Duodenal mucosa (tissue), 2 donors: ENCODE measurements at regions not wholly inside any gene's neighbourhood (a gene's known extent, or its start where the extent isn't known, plus 50 kb on each side); places are given as distances from the start of the nearest gene placed in this dataset.

Source experiments
- H3K27ac ChIP-seq: one replicate; pipeline ENCODE4 v1.7.0; 2013; ENCODE audit warnings: low read depth, low read length
- H3K27me3 ChIP-seq, 2 donors: one replicate each; pipeline ENCODE4 v1.7.0; 2013; ENCODE audit warnings: low read length in 2 of 2, control low read depth in 1 of 2; ENCODE audit not compliant: insufficient read depth in 2 of 2, control insufficient read depth in 1 of 2
- H3K36me3 ChIP-seq, 2 donors: one replicate each; pipeline ENCODE4 v1.7.0; 2013; ENCODE audit warnings: low read length in 2 of 2, control low read depth in 1 of 2; ENCODE audit not compliant: insufficient read depth in 2 of 2, control insufficient read depth in 1 of 2
- H3K4me1 ChIP-seq, 2 donors: one replicate each; pipeline ENCODE4 v1.7.0; 2013; ENCODE audit warnings: low read length in 2 of 2, control low read depth in 1 of 2; ENCODE audit not compliant: insufficient read depth in 2 of 2, control insufficient read depth in 1 of 2
- H3K4me3 ChIP-seq, 2 donors: one replicate each; pipeline ENCODE4 v1.7.0; 2013; ENCODE audit warnings: low read length in 2 of 2, low read depth in 1 of 2
- H3K9ac ChIP-seq, 2 donors: one replicate each; pipeline ENCODE4 v1.7.0; 2013; ENCODE audit warnings: low read length in 2 of 2, low read depth in 1 of 2
- H3K9me3 ChIP-seq, 2 donors: one replicate each; pipeline ENCODE4 v1.7.0; 2013; ENCODE audit warnings: low read length in 2 of 2, control low read depth in 1 of 2; ENCODE audit not compliant: control insufficient read depth in 1 of 2

- Histone ChIP-seq H3K4me3 (no peak overlapping the region), H3K4me1 (no peaks in the 10 kb centered on the region), H3K9me3 (peaks cover 0 to 5% of the 10 kb centered on the region in 2 donors)
These were observed 340.2 kb upstream of the NOVA1 start for GRCh38 chr14:26938054-26938453.

GRCh38 chr14:26939755-26940154 lies 341.9 kb upstream of the NOVA1 start:
- H3K27me3 ChIP-seq, result no peaks in the 10 kb centered on the region
- no peak overlapping the region for H3K27ac ChIP-seq
- H3K36me3 ChIP-seq, result no peaks in the 10 kb centered on the region
- peaks cover 0 to 9% of the 10 kb centered on the region in 2 donors for H3K9me3 ChIP-seq
- H3K4me1 ChIP-seq, result no peaks in the 10 kb centered on the region
- H3K9ac ChIP-seq, result no peak overlapping the region
- no peak overlapping the region for H3K4me3 ChIP-seq

More at GRCh38 chr14:26938054-26938453, 340.2 kb upstream of the NOVA1 start:
- Histone ChIP-seq H3K36me3 (no peaks in the 10 kb centered on the region), H3K9ac (no peak overlapping the region), H3K27me3 (no peaks in the 10 kb centered on the region), H3K27ac (no peak overlapping the region)

GRCh38 chr14:26941521-26941920 lies 343.7 kb upstream of the NOVA1 start:
- H3K36me3 ChIP-seq, result no peaks in the 10 kb centered on the region
- H3K9ac ChIP-seq, result no peak overlapping the region
- H3K9me3 ChIP-seq, result peaks cover 0 to 9% of the 10 kb centered on the region in 2 donors
- no peaks in the 10 kb centered on the region for H3K27me3 ChIP-seq
- H3K27ac ChIP-seq, result no peak overlapping the region
- H3K4me1 ChIP-seq, result no peaks in the 10 kb centered on the region
- no peak overlapping the region for H3K4me3 ChIP-seq

GRCh38 chr14:26947265-26947664 lies 349.4 kb upstream of the NOVA1 start:
- Histone ChIP-seq H3K27me3 (no peaks in the 10 kb centered on the region), H3K9me3 (peaks cover 0 to 5% of the 10 kb centered on the region in 2 donors), H3K36me3 (no peaks in the 10 kb centered on the region), H3K4me1 (no peaks in the 10 kb centered on the region), H3K9ac (no peak overlapping the region), H3K4me3 (no peak overlapping the region), H3K27ac (no peak overlapping the region)

GRCh38 chr14:26959437-26959836 lies 361.6 kb upstream of the NOVA1 start:
- Histone ChIP-seq H3K4me1 (no peaks in the 10 kb centered on the region), H3K4me3 (no peak overlapping the region), H3K27ac (no peak overlapping the region), H3K36me3 (no peaks in the 10 kb centered on the region), H3K9me3 (no peaks in the 10 kb centered on the region), H3K9ac (no peak overlapping the region), H3K27me3 (no peaks in the 10 kb centered on the region)

GRCh38 chr14:26959972-26960660 lies 362.3 kb upstream of the NOVA1 start:
- H3K4me1 ChIP-seq, result no peaks in the 10 kb centered on the region
- no peak overlapping the region for H3K4me3 ChIP-seq
- H3K27me3 ChIP-seq, result no peaks in the 10 kb centered on the region
- no peaks in the 10 kb centered on the region for H3K36me3 ChIP-seq
- H3K9me3 ChIP-seq, result no peaks in the 10 kb centered on the region
- no peak overlapping the region for H3K27ac ChIP-seq
- H3K9ac ChIP-seq, result no peak overlapping the region

GRCh38 chr14:26963711-26964110 lies 365.9 kb upstream of the NOVA1 start:
- no peaks in the 10 kb centered on the region for H3K4me1 ChIP-seq
- H3K4me3 ChIP-seq, result no peak overlapping the region
- no peak overlapping the region for H3K27ac ChIP-seq
- H3K9ac ChIP-seq, result no peak overlapping the region
- no peaks in the 10 kb centered on the region for H3K36me3 ChIP-seq
- no peaks in the 10 kb centered on the region for H3K9me3 ChIP-seq
- no peaks in the 10 kb centered on the region for H3K27me3 ChIP-seq

- no peak overlapping the region for H3K27ac ChIP-seq
- no peaks in the 10 kb centered on the region for H3K36me3 ChIP-seq
- H3K4me3 ChIP-seq, result no peak overlapping the region
- H3K9me3 ChIP-seq, result no peaks in the 10 kb centered on the region
- no peaks in the 10 kb centered on the region for H3K27me3 ChIP-seq
- no peaks in the 10 kb centered on the region for H3K4me1 ChIP-seq
- no peak overlapping the region for H3K9ac ChIP-seq
These were observed 367.7 kb upstream of the NOVA1 start for GRCh38 chr14:26965490-26965889.

- Histone ChIP-seq H3K36me3 (no peaks in the 10 kb centered on the region), H3K4me1 (no peaks in the 10 kb centered on the region), H3K4me3 (no peak overlapping the region), H3K9ac (no peak overlapping the region), H3K9me3 (no peaks in the 10 kb centered on the region), H3K27me3 (no peaks in the 10 kb centered on the region), H3K27ac (no peak overlapping the region)
These were observed 369.1 kb upstream of the NOVA1 start for GRCh38 chr14:26966908-26967307.

- no peak overlapping the region for H3K9ac ChIP-seq
- no peaks in the 10 kb centered on the region for H3K27me3 ChIP-seq
- H3K9me3 ChIP-seq, result no peaks in the 10 kb centered on the region
- no peak overlapping the region for H3K4me3 ChIP-seq
- H3K4me1 ChIP-seq, result no peaks in the 10 kb centered on the region
- H3K36me3 ChIP-seq, result no peaks in the 10 kb centered on the region
- no peak overlapping the region for H3K27ac ChIP-seq
These were observed 377.1 kb upstream of the NOVA1 start for GRCh38 chr14:26974965-26975364.
